Glutamatergic neuron (in vitro differentiated cells): ENCODE measurements at regions not wholly inside any gene's neighbourhood (a gene's known extent, or its start where the extent isn't known, plus 50 kb on each side); places are given as distances from the start of the nearest gene placed in this dataset.

Experiments
- DNase-seq: peaks from one replicate; pipeline ENCODE4 v3.0.0; 2022
- H3K27ac Mint-ChIP-seq: one replicate; pipeline ENCODE4 v1.8.0; 2020; ENCODE audit warnings: mild to moderate bottlenecking, mixed read lengths, inconsistent platforms; ENCODE audit not compliant: unreplicated experiment
- H3K27me3 Mint-ChIP-seq: one replicate; pipeline ENCODE4 v1.8.0; 2020; ENCODE audit warnings: mild to moderate bottlenecking, moderate library complexity, mixed read lengths, inconsistent platforms; ENCODE audit not compliant: unreplicated experiment
- H3K36me3 Mint-ChIP-seq: one replicate; pipeline ENCODE4 v1.8.0; 2020; ENCODE audit warnings: mild to moderate bottlenecking, mixed read lengths, inconsistent platforms; ENCODE audit not compliant: unreplicated experiment
- H3K4me1 Mint-ChIP-seq: one replicate; pipeline ENCODE4 v1.8.0; 2020; ENCODE audit warnings: mild to moderate bottlenecking, low read depth, mixed read lengths, inconsistent platforms; ENCODE audit not compliant: unreplicated experiment
- H3K4me3 Mint-ChIP-seq: one replicate; pipeline ENCODE4 v1.8.0; 2020; ENCODE audit warnings: mild to moderate bottlenecking, mixed read lengths, inconsistent platforms; ENCODE audit not compliant: unreplicated experiment
- H3K9me3 Mint-ChIP-seq: one replicate; pipeline ENCODE4 v1.8.0; 2020; ENCODE audit warnings: mild to moderate bottlenecking, moderate library complexity, mixed read lengths, inconsistent platforms; ENCODE audit not compliant: unreplicated experiment
- TF ChIP-seq, protein P1 (sequence below): fragments of 200-600 bp; sonication (generic); IDR thresholded peaks from one replicate; pipeline ENCODE4 v1.5.0; 2021; ENCODE audit not compliant: partially characterized antibody, unreplicated experiment

- DNase-seq: no peak
- Mint-ChIP-seq H3K27me3 (peaks cover 1% of the 10 kb centered on the region), H3K36me3 (no peaks in the 10 kb centered on the region), H3K27ac (no peak overlapping the region), H3K4me1 (no peaks in the 10 kb centered on the region), H3K4me3 (no peak overlapping the region), H3K9me3 (peaks cover 2% of the 10 kb centered on the region)
- TF ChIP-seq, protein P1, sequence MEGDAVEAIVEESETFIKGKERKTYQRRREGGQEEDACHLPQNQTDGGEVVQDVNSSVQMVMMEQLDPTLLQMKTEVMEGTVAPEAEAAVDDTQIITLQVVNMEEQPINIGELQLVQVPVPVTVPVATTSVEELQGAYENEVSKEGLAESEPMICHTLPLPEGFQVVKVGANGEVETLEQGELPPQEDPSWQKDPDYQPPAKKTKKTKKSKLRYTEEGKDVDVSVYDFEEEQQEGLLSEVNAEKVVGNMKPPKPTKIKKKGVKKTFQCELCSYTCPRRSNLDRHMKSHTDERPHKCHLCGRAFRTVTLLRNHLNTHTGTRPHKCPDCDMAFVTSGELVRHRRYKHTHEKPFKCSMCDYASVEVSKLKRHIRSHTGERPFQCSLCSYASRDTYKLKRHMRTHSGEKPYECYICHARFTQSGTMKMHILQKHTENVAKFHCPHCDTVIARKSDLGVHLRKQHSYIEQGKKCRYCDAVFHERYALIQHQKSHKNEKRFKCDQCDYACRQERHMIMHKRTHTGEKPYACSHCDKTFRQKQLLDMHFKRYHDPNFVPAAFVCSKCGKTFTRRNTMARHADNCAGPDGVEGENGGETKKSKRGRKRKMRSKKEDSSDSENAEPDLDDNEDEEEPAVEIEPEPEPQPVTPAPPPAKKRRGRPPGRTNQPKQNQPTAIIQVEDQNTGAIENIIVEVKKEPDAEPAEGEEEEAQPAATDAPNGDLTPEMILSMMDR: no peak
Observed at GRCh38 chr1:190738317-190738716, 260.7 kb upstream of the BRINP3 start.

- Mint-ChIP-seq H3K4me1 (no peaks in the 10 kb centered on the region), H3K36me3 (no peaks in the 10 kb centered on the region), H3K9me3 (no peaks in the 10 kb centered on the region), H3K27me3 (no peaks in the 10 kb centered on the region), H3K4me3 (no peak overlapping the region), H3K27ac (no peak overlapping the region)
- TF ChIP-seq, protein P1: no peak
- DNase-seq: no peak
Observed at GRCh38 chr1:190739926-190740325, 262.3 kb upstream of the BRINP3 start.

DNA sequence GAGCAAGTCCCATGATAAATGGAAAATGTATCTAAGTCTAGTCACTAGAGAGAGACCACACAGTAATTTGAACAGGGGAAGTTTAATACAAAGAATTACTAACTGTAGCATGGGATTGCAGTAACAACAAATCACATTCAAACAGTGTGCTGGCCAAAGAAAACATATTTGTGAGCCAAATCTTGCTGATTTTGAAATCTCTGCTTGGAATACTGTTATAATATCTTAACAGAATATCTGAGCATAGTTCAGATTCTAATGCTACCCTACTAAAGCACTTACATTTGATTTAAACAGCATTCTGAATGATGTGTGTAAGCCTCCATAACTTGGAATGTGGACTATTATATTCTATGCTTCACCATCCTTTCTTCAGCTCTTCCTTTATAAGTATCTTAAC is 270.0 kb upstream of the BRINP3 start:
- H3K4me3 Mint-ChIP-seq: no peak overlapping the region
- TF ChIP-seq, protein P1: no peak
- no peaks in the 10 kb centered on the region for H3K36me3 Mint-ChIP-seq
- H3K27ac Mint-ChIP-seq: no peak overlapping the region
- H3K27me3 Mint-ChIP-seq: no peaks in the 10 kb centered on the region
- H3K9me3 Mint-ChIP-seq: no peaks in the 10 kb centered on the region
- no peaks in the 10 kb centered on the region for H3K4me1 Mint-ChIP-seq
- DNase-seq: no peak

GRCh38 chr1:190752131-190752530 is 274.5 kb upstream of the BRINP3 start:
- Mint-ChIP-seq H3K4me3 (no peak overlapping the region), H3K27ac (no peak overlapping the region), H3K9me3 (no peaks in the 10 kb centered on the region), H3K4me1 (no peaks in the 10 kb centered on the region), H3K36me3 (no peaks in the 10 kb centered on the region), H3K27me3 (no peaks in the 10 kb centered on the region)
- DNase-seq: no peak
- TF ChIP-seq, protein P1: no peak

DNA sequence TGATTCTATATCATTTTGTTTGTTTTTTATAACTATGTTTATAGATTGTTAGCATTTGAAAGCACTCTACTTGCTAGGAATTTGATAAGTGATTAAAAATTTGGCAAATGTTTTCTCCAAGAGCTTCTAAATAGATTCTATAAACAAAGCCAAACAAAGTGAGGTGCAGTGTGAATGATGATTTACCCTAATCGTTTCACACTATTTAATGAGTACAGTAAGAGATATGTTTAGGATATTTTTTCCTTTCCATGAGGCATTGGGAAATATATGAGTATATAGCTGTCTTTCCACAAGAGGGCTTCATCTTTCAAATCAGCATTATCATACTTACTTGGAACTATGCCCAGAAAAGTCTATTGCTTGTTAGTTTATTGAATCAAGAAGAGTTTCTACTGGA is 277.0 kb upstream of the BRINP3 start:
- Mint-ChIP-seq H3K27me3 (no peaks in the 10 kb centered on the region), H3K4me3 (no peak overlapping the region), H3K27ac (no peak overlapping the region), H3K36me3 (no peaks in the 10 kb centered on the region), H3K9me3 (no peaks in the 10 kb centered on the region), H3K4me1 (no peaks in the 10 kb centered on the region)
- TF ChIP-seq, protein P1: no peak
- DNase-seq: no peak
